Liver (tissue), 7 donors: ENCODE measurements at regions not wholly inside any gene's neighbourhood (a gene's known extent, or its start where the extent isn't known, plus 50 kb on each side); places are given as distances from the start of the nearest gene placed in this dataset.

Experiments used
- DNase-seq: peaks from one replicate; pipeline ENCODE4 v3.0.0-alpha.2; 2017; ENCODE audit warnings: low spot score
- H3K27ac ChIP-seq, 2 donors: one replicate each; pipeline ENCODE4 v1.7.0; 2013; ENCODE audit warnings: inconsistent platforms in 2 of 2, low read length in 2 of 2, control low read depth in 1 of 2, low read depth in 1 of 2, mild to moderate bottlenecking in 1 of 2
- H3K27me3 ChIP-seq, 4 donors: one replicate each; pipeline versions ENCODE4 v1.6.1 to v1.7.0; 2013; ENCODE audit warnings: low read length in 3 of 4, inconsistent platforms in 1 of 4, mild to moderate bottlenecking in 1 of 4, moderate library complexity in 1 of 4; ENCODE audit not compliant: control insufficient read depth in 4 of 4, insufficient read depth in 4 of 4
- H3K36me3 ChIP-seq, 4 donors: one replicate each; pipeline versions ENCODE4 v1.6.1 to v1.7.0; 2013; ENCODE audit warnings: low read length in 3 of 4, mild to moderate bottlenecking in 3 of 4, low read depth in 1 of 4, moderate library complexity in 1 of 4; ENCODE audit not compliant: control insufficient read depth in 4 of 4, insufficient read depth in 3 of 4
- H3K4me1 ChIP-seq, 4 donors: one replicate each; pipeline versions ENCODE4 v1.6.1 to v1.7.0; 2013; ENCODE audit warnings: low read length in 3 of 4, mild to moderate bottlenecking in 3 of 4, moderate library complexity in 1 of 4; ENCODE audit not compliant: control insufficient read depth in 4 of 4, insufficient read depth in 4 of 4
- H3K4me3 ChIP-seq, 3 donors: one replicate each; pipeline versions ENCODE4 v1.6.1 to v1.7.0; 2013; ENCODE audit warnings: low read length in 3 of 3, control low read depth in 1 of 3, low read depth in 1 of 3, mild to moderate bottlenecking in 1 of 3
- H3K9ac ChIP-seq, 2 donors: one replicate each; pipeline ENCODE4 v1.7.0; 2013; ENCODE audit warnings: low read length in 2 of 2, mild to moderate bottlenecking in 2 of 2, moderate library complexity in 2 of 2, control low read depth in 1 of 2, low read depth in 1 of 2
- H3K9me3 ChIP-seq, 4 donors: one replicate each; pipeline versions ENCODE4 v1.6.1 to v1.7.0; 2013; ENCODE audit warnings: low read length in 3 of 4; ENCODE audit not compliant: control insufficient read depth in 4 of 4
- ATF3 ChIP-seq: IDR thresholded peaks from 2 replicates; pipeline ENCODE4 v1.6.1; 2016; ENCODE audit warnings: antibody characterized with exemption
- CTCF ChIP-seq: fragments of 150-350 bp; IDR thresholded peaks from 2 replicates; pipeline ENCODE4 v1.5.1; 2017; ENCODE audit warnings: improper control_type of control experiment, low read depth, low read length; ENCODE audit not compliant: missing input control
- EGR1 ChIP-seq, 2 donors: IDR thresholded peaks; 2 replicates each; pipeline ENCODE4 v1.6.1; 2016 to 2018; ENCODE audit warnings: antibody characterized with exemption in 2 of 2, low read depth in 2 of 2
- FOXA1 ChIP-seq: IDR thresholded peaks from 2 replicates; pipeline ENCODE4 v1.6.1; 2016; ENCODE audit warnings: antibody characterized with exemption
- FOXA2 ChIP-seq: IDR thresholded peaks from 2 replicates; pipeline ENCODE4 v1.6.1; 2016; ENCODE audit warnings: antibody characterized with exemption
- GABPA ChIP-seq, 2 donors: IDR thresholded peaks in 1 of 2; conservative IDR thresholded peaks in 1 of 2; 2 replicates each; pipeline ENCODE4 v1.6.1; 2016; ENCODE audit warnings: antibody characterized with exemption in 2 of 2, mild to moderate bottlenecking in 1 of 2, moderate library complexity in 1 of 2
- HNF4A ChIP-seq, 2 donors: conservative IDR thresholded peaks; 2 replicates each; pipeline ENCODE4 v1.6.1; 2016; ENCODE audit warnings: antibody characterized with exemption in 2 of 2, mild to moderate bottlenecking in 2 of 2
- HNF4G ChIP-seq: IDR thresholded peaks from 2 replicates; pipeline ENCODE4 v1.6.1; 2016; ENCODE audit warnings: antibody characterized with exemption
- JUND ChIP-seq, 2 donors: IDR thresholded peaks; 2 replicates each; pipeline ENCODE4 v1.6.1; 2016; ENCODE audit warnings: antibody characterized with exemption in 2 of 2
- MAX ChIP-seq: IDR thresholded peaks from 2 replicates; pipeline ENCODE4 v1.6.1; 2016; ENCODE audit warnings: antibody characterized with exemption
- NR2F2 ChIP-seq: IDR thresholded peaks from 2 replicates; pipeline ENCODE4 v1.6.1; 2016; ENCODE audit warnings: antibody characterized with exemption
- RAD21 ChIP-seq, 2 donors: IDR thresholded peaks; 2 replicates each; pipeline ENCODE4 v1.6.1; 2016; ENCODE audit warnings: antibody characterized with exemption in 2 of 2, mild to moderate bottlenecking in 2 of 2
- REST ChIP-seq: IDR thresholded peaks from 2 replicates; pipeline ENCODE4 v1.6.1; 2016; ENCODE audit warnings: antibody characterized with exemption, mild to moderate bottlenecking
- RXRA ChIP-seq, 2 donors: IDR thresholded peaks; 2 replicates each; pipeline ENCODE4 v1.6.1; 2017 to 2018; ENCODE audit warnings: antibody characterized with exemption in 2 of 2, mild to moderate bottlenecking in 1 of 2
- SP1 ChIP-seq: IDR thresholded peaks from 2 replicates; pipeline ENCODE4 v1.6.1; 2018; ENCODE audit warnings: antibody characterized with exemption, mild to moderate bottlenecking
- TAF1 ChIP-seq: conservative IDR thresholded peaks from 2 replicates; pipeline ENCODE4 v1.6.1; 2016; ENCODE audit warnings: antibody characterized with exemption, mild to moderate bottlenecking
- YY1 ChIP-seq: IDR thresholded peaks from 2 replicates; pipeline ENCODE4 v1.6.1; 2016; ENCODE audit warnings: antibody characterized with exemption, mild to moderate bottlenecking
- ZBTB33 ChIP-seq: IDR thresholded peaks from 2 replicates; pipeline ENCODE4 v1.6.1; 2016; ENCODE audit warnings: antibody characterized with exemption
- donor health status: healthy.
- donor health status: healthy.
- donor health status: healthy.
- donor health status: healthy.

GRCh38 chr7:91491868-91492267 lies 227.6 kb downstream of the FZD1 start:
- no peak overlapping the region for H3K4me3 ChIP-seq
- H3K27me3 ChIP-seq, result no peaks in the 10 kb centered on the region
- no peaks in the 10 kb centered on the region for H3K36me3 ChIP-seq
- H3K9me3 ChIP-seq, result no peaks in the 10 kb centered on the region
- TF ChIP-seq FOXA2 (peak; percentile 93), HNF4G (no peak), REST (no peak), HNF4A (conservative IDR thresholded peaks at IDR 0.05) (peak; percentile 78 to 83), ZBTB33 (no peak), SP1 (no peak), EGR1 (IDR thresholded peaks at IDR 0.05; ENCODE audit: low read depth in 2 of 2) (no peak), ATF3 (no peak), MAX (no peak), NR2F2 (no peak), FOXA1 (peak; percentile 88), RXRA (IDR thresholded peaks at IDR 0.05) (no peak), YY1 (no peak), CTCF (no peak), RAD21 (IDR thresholded peaks at IDR 0.05) (peak in 1 of 2 donors; percentile 28), JUND (IDR thresholded peaks at IDR 0.05) (no peak), TAF1 (no peak), GABPA (IDR thresholded peaks at IDR 0.05 in 1 of 2, conservative IDR thresholded peaks at IDR 0.05 in 1 of 2) (no peak)
- DNase-seq, result no peak
- peaks cover 0 to 15% (median 7%) of the 10 kb centered on the region in 4 donors for H3K4me1 ChIP-seq
- H3K27ac ChIP-seq, result peak overlapping the region in 1 of 2 donors; percentile 20
- no peak overlapping the region for H3K9ac ChIP-seq
